ENCODE measurements at regions not wholly inside any gene's neighbourhood (a gene's known extent, or its start where the extent isn't known, plus 50 kb on each side); places are given as distances from the start of the nearest gene placed in this dataset.

- no peaks in the 10 kb centered on the region for H3K4me1 ChIP-seq
- no peaks in the 10 kb centered on the region for H3K27me3 ChIP-seq
- no peaks in the 10 kb centered on the region for H3K36me3 ChIP-seq
- TF ChIP-seq CTCF (IDR thresholded peaks at IDR 0.05) (no peak), POLR2A (IDR thresholded peaks at IDR 0.05) (no peak), EP300 (IDR thresholded peaks at IDR 0.05) (no peak)
- no peak overlapping the region for H3K4me3 ChIP-seq
- no peak overlapping the region for H3K27ac ChIP-seq
- no peak for DNase-seq (ENCODE audit: low spot score in 2 of 2)
- H3K9me3 ChIP-seq = no peaks in the 10 kb centered on the region
- 96% methylated on average over 2 of the region's 2 CpGs for WGBS, 2 donors
Observed at GRCh38 chr6:147936703-147937470, 405.8 kb upstream of the SASH1 start.

- Histone ChIP-seq H3K27ac (no peak overlapping the region), H3K4me3 (no peak overlapping the region), H3K36me3 (no peaks in the 10 kb centered on the region), H3K9me3 (no peaks in the 10 kb centered on the region), H3K27me3 (no peaks in the 10 kb centered on the region), H3K4me1 (no peaks in the 10 kb centered on the region)
- DNase-seq (ENCODE audit: low spot score in 2 of 2) = no peak
- TF ChIP-seq POLR2A (IDR thresholded peaks at IDR 0.05) (no peak), CTCF (IDR thresholded peaks at IDR 0.05) (no peak), EP300 (IDR thresholded peaks at IDR 0.05) (no peak)
- 44 to 51% methylated on average over 4 of the region's 4 CpGs for WGBS, 2 donors
Observed at GRCh38 chr6:147941143-147941542, 401.5 kb upstream of the SASH1 start.

- H3K4me1 ChIP-seq = peaks cover 0 to 4% (median 0%) of the 10 kb centered on the region in 4 donors
- H3K9me3 ChIP-seq = no peaks in the 10 kb centered on the region
- no peaks in the 10 kb centered on the region for H3K36me3 ChIP-seq
- no peak overlapping the region for H3K4me3 ChIP-seq
- TF ChIP-seq EP300 (IDR thresholded peaks at IDR 0.05) (no peak), CTCF (IDR thresholded peaks at IDR 0.05) (no peak), POLR2A (IDR thresholded peaks at IDR 0.05) (no peak)
- no peak for DNase-seq (ENCODE audit: low spot score in 2 of 2)
- 26 to 27% methylated on average over 3 of the region's 3 CpGs for WGBS, 2 donors
- no peak overlapping the region for H3K27ac ChIP-seq
- no peaks in the 10 kb centered on the region for H3K27me3 ChIP-seq
Observed at GRCh38 chr6:147942363-147942762, 400.3 kb upstream of the SASH1 start.

- 85 to 87% methylated on average over 5 of the region's 5 CpGs for WGBS, 2 donors
- peaks cover 0 to 9% (median 0%) of the 10 kb centered on the region in 4 donors for H3K4me1 ChIP-seq
- no peaks in the 10 kb centered on the region for H3K9me3 ChIP-seq
- H3K36me3 ChIP-seq = no peaks in the 10 kb centered on the region
- no peak for DNase-seq (ENCODE audit: low spot score in 2 of 2)
- no peaks in the 10 kb centered on the region for H3K27me3 ChIP-seq
- no peak overlapping the region for H3K27ac ChIP-seq
- no peak for TF ChIP-seq POLR2A (IDR thresholded peaks at IDR 0.05)
- TF ChIP-seq CTCF (IDR thresholded peaks at IDR 0.05) = no peak
- TF ChIP-seq EP300 (IDR thresholded peaks at IDR 0.05) = no peak
- H3K4me3 ChIP-seq = no peak overlapping the region
Observed at GRCh38 chr6:147944122-147944521, 398.5 kb upstream of the SASH1 start.

- H3K27ac ChIP-seq = peak overlapping the region in 2 of 4 donors; percentile 25 to 33
- no peaks in the 10 kb centered on the region for H3K9me3 ChIP-seq
- TF ChIP-seq EP300 (IDR thresholded peaks at IDR 0.05) = no peak
- TF ChIP-seq POLR2A (IDR thresholded peaks at IDR 0.05) = no peak
- TF ChIP-seq CTCF (IDR thresholded peaks at IDR 0.05) = no peak
- no peaks in the 10 kb centered on the region for H3K36me3 ChIP-seq
- WGBS, 2 donors = 44 to 66% methylated on average over 3 of the region's 3 CpGs
- no peak overlapping the region for H3K4me3 ChIP-seq
- peaks cover 0 to 30% (median 4%) of the 10 kb centered on the region in 4 donors for H3K4me1 ChIP-seq
- peak in 1 of 2 donors; percentile 44 for DNase-seq (ENCODE audit: low spot score in 2 of 2)
- no peaks in the 10 kb centered on the region for H3K27me3 ChIP-seq
Observed at GRCh38 chr6:147947521-147947920, 395.1 kb upstream of the SASH1 start.

All from tibial nerve (tissue), 4 donors.